Esophagus squamous epithelium (tissue), 4 donors: ENCODE measurements at regions not wholly inside any gene's neighbourhood (a gene's known extent, or its start where the extent isn't known, plus 50 kb on each side); places are given as distances from the start of the nearest gene placed in this dataset.

Source experiments
- CTCF ChIP-seq, 6 experiments: fragments of 450-650 bp in 4 of 6; fragments of 200-600 bp in 2 of 6; sonication (generic) in 2 of 6; IDR thresholded peaks; one replicate each; pipeline ENCODE4 v1.5.1; 2016 to 2019; ENCODE audit warnings: antibody characterized with exemption in 6 of 6, mild to moderate bottlenecking in 4 of 6, moderate library complexity in 4 of 6
- POLR2A ChIP-seq, 4 donors: fragments of 450-650 bp; IDR thresholded peaks; one replicate each; pipeline ENCODE4 v1.6.1; 2017; ENCODE audit warnings: antibody characterized with exemption in 4 of 4, mild to moderate bottlenecking in 4 of 4, moderate library complexity in 3 of 4

- TF ChIP-seq CTCF (IDR thresholded peaks at IDR 0.05) (no peak), POLR2A (IDR thresholded peaks at IDR 0.05) (no peak)
These were observed 629.6 kb upstream of the FANCL start for GRCh38 chr2:58870704-58871103.
